BJ (cell line): ENCODE measurements at regions not wholly inside any gene's neighbourhood (a gene's known extent, or its start where the extent isn't known, plus 50 kb on each side); places are given as distances from the start of the nearest gene placed in this dataset.

Source experiments
- CTCF ChIA-PET: fragments of 350-600 bp; formaldehyde crosslinking; extraction: SDS; loops from one replicate; lab custom pipeline; 2021; ENCODE audit warnings: antibody characterized with exemption, inconsistent platforms; lab: Yijun Ruan, JAX
- POLR2A ChIA-PET: fragments of 300-600 bp; sonication (Branson Sonifier 250); formaldehyde crosslinking; extraction: SDS; loops from one replicate; lab custom pipeline; 2021; ENCODE audit warnings: antibody characterized with exemption; lab: Charles Lee
- DNase-seq: peaks from one replicate; pipeline ENCODE4 v3.0.0-alpha.2; 2011; ENCODE audit warnings: low read depth
- H3K27me3 ChIP-seq: 2 replicates; pipeline ENCODE4 v1.6.0; 2011; ENCODE audit warnings: low read length; ENCODE audit not compliant: control insufficient read depth, insufficient read depth
- H3K36me3 ChIP-seq: 2 replicates; pipeline ENCODE4 v1.5.1; 2011; ENCODE audit warnings: low read length; ENCODE audit not compliant: control insufficient read depth, insufficient read depth
- H3K4me3 ChIP-seq: 2 replicates; pipeline ENCODE4 v1.5.1; 2011; ENCODE audit warnings: low read depth, mild to moderate bottlenecking, control low read depth, low read length
- TF ChIP-seq, protein P1 (sequence below): IDR thresholded peaks from 2 replicates; pipeline ENCODE4 v1.5.1; 2011; ENCODE audit warnings: low read depth, mild to moderate bottlenecking, control low read depth, inconsistent platforms, low read length, moderate library complexity; ENCODE audit not compliant: insufficient read depth

DNA sequence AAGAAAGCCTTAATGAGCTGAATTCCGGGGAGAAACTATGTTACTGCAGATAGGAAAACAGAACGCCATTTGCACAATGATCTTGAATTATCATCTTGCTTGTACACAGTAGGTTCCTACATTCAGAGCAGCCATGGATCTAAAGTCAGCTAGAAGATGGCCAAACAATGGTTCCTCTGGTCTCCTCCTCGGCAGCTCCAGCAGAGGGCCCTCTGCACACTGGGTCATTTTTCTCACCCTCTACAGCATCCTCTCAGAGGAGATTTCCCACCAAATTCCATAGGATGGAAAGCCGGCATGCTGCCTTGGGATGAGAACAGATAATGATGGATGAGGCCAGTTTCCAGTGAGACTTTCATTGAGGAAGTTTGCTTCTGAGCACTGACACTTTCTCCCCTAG is 308.5 kb upstream of the NFE2L3 start:
- DNase-seq = no peak
- Histone ChIP-seq H3K27me3 (no peaks in the 10 kb centered on the region), H3K36me3 (no peaks in the 10 kb centered on the region), H3K4me3 (no peak overlapping the region)
- CTCF ChIA-PET = interaction anchor here (1.0 to 1.5 kb wide), 2 partner anchors 10 to 123 kb away, joined by 3 read pairs; no protein-coding TSS in a partner anchor
- TF ChIP-seq, protein P1, sequence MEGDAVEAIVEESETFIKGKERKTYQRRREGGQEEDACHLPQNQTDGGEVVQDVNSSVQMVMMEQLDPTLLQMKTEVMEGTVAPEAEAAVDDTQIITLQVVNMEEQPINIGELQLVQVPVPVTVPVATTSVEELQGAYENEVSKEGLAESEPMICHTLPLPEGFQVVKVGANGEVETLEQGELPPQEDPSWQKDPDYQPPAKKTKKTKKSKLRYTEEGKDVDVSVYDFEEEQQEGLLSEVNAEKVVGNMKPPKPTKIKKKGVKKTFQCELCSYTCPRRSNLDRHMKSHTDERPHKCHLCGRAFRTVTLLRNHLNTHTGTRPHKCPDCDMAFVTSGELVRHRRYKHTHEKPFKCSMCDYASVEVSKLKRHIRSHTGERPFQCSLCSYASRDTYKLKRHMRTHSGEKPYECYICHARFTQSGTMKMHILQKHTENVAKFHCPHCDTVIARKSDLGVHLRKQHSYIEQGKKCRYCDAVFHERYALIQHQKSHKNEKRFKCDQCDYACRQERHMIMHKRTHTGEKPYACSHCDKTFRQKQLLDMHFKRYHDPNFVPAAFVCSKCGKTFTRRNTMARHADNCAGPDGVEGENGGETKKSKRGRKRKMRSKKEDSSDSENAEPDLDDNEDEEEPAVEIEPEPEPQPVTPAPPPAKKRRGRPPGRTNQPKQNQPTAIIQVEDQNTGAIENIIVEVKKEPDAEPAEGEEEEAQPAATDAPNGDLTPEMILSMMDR = no peak
- POLR2A ChIA-PET = no interaction called here

DNA sequence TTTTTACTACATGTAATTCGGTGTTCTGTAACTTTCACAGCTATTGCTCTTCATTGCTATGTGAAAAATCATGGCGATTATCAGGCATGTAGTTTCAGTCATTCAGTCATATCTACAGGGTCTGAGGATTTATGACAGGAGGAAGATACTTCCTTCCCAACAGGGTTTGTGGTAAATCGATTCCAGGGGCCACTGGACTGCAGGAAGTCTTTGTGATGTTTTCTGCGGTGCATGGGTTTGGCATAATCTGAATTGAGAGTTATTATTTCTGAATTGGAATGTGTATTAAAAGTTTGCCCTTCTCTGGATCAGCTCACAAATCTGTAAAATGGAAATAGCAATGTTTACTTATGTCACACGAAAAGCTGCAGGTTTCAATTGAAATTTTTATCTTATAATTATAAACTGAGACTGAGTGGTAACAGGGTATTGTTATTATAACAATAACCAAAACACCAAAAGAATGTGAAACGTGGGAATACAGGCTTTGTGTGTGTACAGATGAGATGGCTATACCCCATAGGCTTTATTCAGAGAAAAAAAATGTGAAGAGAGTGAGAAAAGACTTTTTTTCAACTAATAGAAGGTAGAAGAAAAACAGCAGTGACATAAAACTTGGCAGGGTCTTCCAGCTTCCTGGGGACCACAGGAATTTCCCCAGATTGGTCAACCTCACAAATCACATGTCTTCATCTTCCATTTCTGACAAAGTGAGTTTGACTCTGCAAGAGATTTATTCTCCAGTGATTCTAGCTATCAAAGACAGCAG is 307.7 kb upstream of the NFE2L3 start:
- POLR2A ChIA-PET = no interaction called here
- no peaks in the 10 kb centered on the region for H3K36me3 ChIP-seq
- CTCF ChIA-PET = interaction anchor here (1.2 to 1.5 kb wide), 3 partner anchors 124 to 584 kb away, joined by 3 read pairs; no protein-coding TSS in a partner anchor
- H3K4me3 ChIP-seq = no peak overlapping the region
- DNase-seq = no peak
- H3K27me3 ChIP-seq = no peaks in the 10 kb centered on the region
- TF ChIP-seq, protein P1 = no peak

DNA sequence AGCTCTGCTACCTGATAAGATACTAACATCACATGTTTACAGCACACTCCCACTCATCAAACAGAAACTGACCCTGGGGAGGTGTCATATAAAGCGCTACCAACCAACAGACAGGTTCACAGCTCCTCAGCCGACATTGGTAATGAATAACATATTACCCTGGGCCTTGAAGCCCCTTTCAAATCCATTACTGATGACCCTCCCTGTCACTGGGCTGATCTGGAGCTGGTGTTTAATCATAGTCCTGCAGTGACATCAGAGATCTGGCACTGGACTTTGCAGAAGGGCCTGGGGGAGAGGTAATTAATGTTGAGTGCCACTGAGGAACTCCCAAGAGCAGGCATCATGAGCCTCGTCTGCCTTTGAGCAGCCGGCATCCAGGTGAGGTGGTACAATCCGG is 306.5 kb upstream of the NFE2L3 start:
- TF ChIP-seq, protein P1 = no peak
- H3K4me3 ChIP-seq = no peak overlapping the region
- H3K27me3 ChIP-seq = no peaks in the 10 kb centered on the region
- CTCF ChIA-PET = interaction anchor here (1.4 to 2.2 kb wide), 2 partner anchors 13 to 280 kb away, joined by 3 to 5 read pairs; no protein-coding TSS in a partner anchor
- no peak for DNase-seq
- POLR2A ChIA-PET = no interaction called here
- H3K36me3 ChIP-seq = no peaks in the 10 kb centered on the region

DNA sequence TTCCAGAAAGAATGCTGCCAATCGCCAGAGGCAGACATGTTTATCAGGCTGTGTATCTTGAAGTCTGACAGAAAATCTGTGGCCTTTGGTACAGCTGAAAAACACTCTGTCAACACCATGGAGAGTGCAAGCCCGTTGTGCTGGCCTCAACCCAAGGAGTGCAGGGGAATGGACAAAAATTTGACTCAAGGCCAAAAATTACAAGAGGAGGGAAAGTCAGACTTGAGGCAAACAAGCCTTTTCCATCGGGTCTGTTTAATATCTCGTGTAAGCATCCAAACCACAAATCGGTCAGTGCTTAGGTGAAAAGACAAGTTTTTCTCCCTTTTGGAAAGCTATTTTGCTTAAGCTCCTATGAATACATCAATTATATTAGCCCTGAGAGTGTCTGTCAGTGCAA is 305.3 kb upstream of the NFE2L3 start:
- no peak overlapping the region for H3K4me3 ChIP-seq
- no peak for DNase-seq

More for the DNA sequence above, 305.3 kb upstream of the NFE2L3 start:
- TF ChIP-seq, protein P1 = no peak
- H3K27me3 ChIP-seq = no peaks in the 10 kb centered on the region
- CTCF ChIA-PET = interaction anchor here (0.7 to 7.3 kb wide), 4 partner anchors 9 to 281 kb away, joined by 3 to 54 read pairs (median 4); no protein-coding TSS in a partner anchor
- POLR2A ChIA-PET = no interaction called here
- no peaks in the 10 kb centered on the region for H3K36me3 ChIP-seq
